SK-N-SH (cell line): ENCODE measurements at regions not wholly inside any gene's neighbourhood (a gene's known extent, or its start where the extent isn't known, plus 50 kb on each side); places are given as distances from the start of the nearest gene placed in this dataset.

Experiments
- CTCF ChIA-PET: fragments of 300-600, 350-600 bp; formaldehyde crosslinking; extraction: SDS; loops from one replicate; lab custom pipeline; 2021; lab: Yijun Ruan, JAX
- POLR2A ChIA-PET: fragments of 350-600 bp; sonication (Branson Sonifier 250); formaldehyde crosslinking; extraction: SDS; loops from one replicate; lab custom pipeline; 2020; ENCODE audit warnings: antibody characterized with exemption, inconsistent platforms; lab: Yijun Ruan, JAX
- DNase-seq: peaks from one replicate; pipeline ENCODE4 v3.0.0; 2012
- H2AFZ ChIP-seq: fragments of 200-600 bp; sonication (generic); 2 replicates; pipeline ENCODE4 v1.8.1; 2016; ENCODE audit warnings: antibody characterized with exemption, mild to moderate bottlenecking, low read depth
- H3F3A ChIP-seq: fragments of 200-600 bp; sonication (generic); replicated peaks from 2 replicates; pipeline ENCODE3; 2016; ENCODE audit warnings: antibody characterized with exemption, mild to moderate bottlenecking; ENCODE audit not compliant: insufficient read depth
- H3K27ac ChIP-seq, 2 experiments: fragments of 200-500 bp in 1 of 2; fragments of 200-600 bp in 1 of 2; sonication (Bioruptor generic) in 1 of 2; sonication (generic), shearing (Covaris generic) in 1 of 2; 2 replicates each; pipeline versions ENCODE4 v1.5.1 to v1.6.1; 2014 to 2016; ENCODE audit warnings: low read depth in 2 of 2, inconsistent platforms in 1 of 2, low read length in 1 of 2, mild to moderate bottlenecking in 1 of 2, mixed read lengths in 1 of 2
- H3K27me3 ChIP-seq: fragments of 200-600 bp; sonication (generic), shearing (Covaris generic); 2 replicates; pipeline ENCODE4 v1.6.1; 2016; ENCODE audit warnings: mixed run types; ENCODE audit not compliant: insufficient read depth
- H3K36me3 ChIP-seq, 2 experiments: fragments of 200-500 bp in 1 of 2; fragments of 200-600 bp in 1 of 2; sonication (Bioruptor generic) in 1 of 2; sonication (generic) in 1 of 2; replicated peaks in 1 of 2; 2 replicates each; pipeline versions ENCODE3 to v1.5.1; 2014 to 2016; ENCODE audit warnings: low read length in 1 of 2, mild to moderate bottlenecking in 1 of 2; ENCODE audit not compliant: insufficient read depth in 2 of 2, control insufficient read depth in 1 of 2
- H3K4me1 ChIP-seq, 2 experiments: fragments of 200-500 bp in 1 of 2; fragments of 200-600 bp in 1 of 2; sonication (Bioruptor generic) in 1 of 2; sonication (generic), shearing (Covaris generic) in 1 of 2; 2 replicates each; pipeline versions ENCODE4 v1.5.1 to v1.6.1; 2014 to 2016; ENCODE audit warnings: low read depth in 1 of 2, low read length in 1 of 2, mixed run types in 1 of 2; ENCODE audit not compliant: insufficient read depth in 2 of 2, control insufficient read depth in 1 of 2
- H3K4me2 ChIP-seq: fragments of 200-600 bp; sonication (generic), shearing (Covaris generic); 2 replicates; pipeline ENCODE4 v1.6.1; 2017; ENCODE audit warnings: mixed run types
- H3K4me3 ChIP-seq, 2 experiments: fragments of 200-500 bp in 1 of 2; fragments of 200-600 bp in 1 of 2; sonication (Bioruptor generic) in 1 of 2; sonication (generic), shearing (Covaris generic) in 1 of 2; 2 replicates each; pipeline versions ENCODE4 v1.5.1 to v1.8.1; 2014 to 2016; ENCODE audit warnings: low read depth in 2 of 2, inconsistent platforms in 1 of 2, low read length in 1 of 2, mild to moderate bottlenecking in 1 of 2, mixed read lengths in 1 of 2, moderate library complexity in 1 of 2
- H3K79me2 ChIP-seq: fragments of 200-600 bp; sonication (generic); 2 replicates; pipeline ENCODE4 v1.8.1; 2017; ENCODE audit warnings: mild to moderate bottlenecking; ENCODE audit not compliant: insufficient read depth
- H3K9ac ChIP-seq: fragments of 200-600 bp; sonication (generic); 2 replicates; pipeline ENCODE4 v1.6.1; 2017; ENCODE audit warnings: mixed run types
- H3K9me2 ChIP-seq: fragments of 200-600 bp; sonication (generic); 2 replicates; pipeline ENCODE4 v1.6.1; 2017; ENCODE audit warnings: mixed run types
- H3K9me3 ChIP-seq: fragments of 200-600 bp; sonication (generic); 2 replicates; pipeline ENCODE4 v1.6.1; 2017; ENCODE audit warnings: mixed run types, mild to moderate bottlenecking, moderate library complexity
- H4K20me1 ChIP-seq: fragments of 200-600 bp; sonication (generic); 2 replicates; pipeline ENCODE4 v1.6.1; 2017; ENCODE audit warnings: mild to moderate bottlenecking, mixed run types; ENCODE audit not compliant: insufficient read depth
- CTCF ChIP-seq: fragments of 200-600 bp; sonication (generic); IDR thresholded peaks from 2 replicates; pipeline ENCODE4 v1.6.1; 2017; ENCODE audit warnings: antibody characterized with exemption, mild to moderate bottlenecking, moderate library complexity
- EZH2phosphoT487 ChIP-seq: fragments of 200-600 bp; sonication (generic); IDR thresholded peaks from 2 replicates; pipeline ENCODE4 v1.6.1; 2017; ENCODE audit warnings: low read depth, mixed run types, mild to moderate bottlenecking, antibody characterized with exemption, moderate library complexity, borderline replicate concordance
- FOXM1 ChIP-seq: IDR thresholded peaks from 2 replicates; pipeline ENCODE4 v1.4.0; 2012; ENCODE audit warnings: low read depth, mild to moderate bottlenecking
- GATA2 ChIP-seq: sonication (generic); formaldehyde crosslinking; IDR thresholded peaks from 2 replicates; pipeline ENCODE4 v1.5.0; 2020; ENCODE audit warnings: mild to moderate bottlenecking, missing genetic modification reagents
- JUND ChIP-seq: IDR thresholded peaks from 2 replicates; pipeline ENCODE4 v1.4.0; 2012
- NRF1 ChIP-seq: IDR thresholded peaks from 2 replicates; pipeline ENCODE4 v1.6.1; 2012; ENCODE audit warnings: low read depth, mild to moderate bottlenecking, low read length
- PBX3 ChIP-seq: IDR thresholded peaks from 2 replicates; pipeline ENCODE4; 2012
- POLR2AphosphoS5 ChIP-seq: IDR thresholded peaks from 2 replicates; pipeline ENCODE4 v1.6.1; 2012; ENCODE audit warnings: low read depth, low read length
- RFX5 ChIP-seq: IDR thresholded peaks from 2 replicates; pipeline ENCODE4 v1.6.1; 2012; ENCODE audit warnings: mild to moderate bottlenecking, improper control_type of control experiment, low read length
- RXRA ChIP-seq: IDR thresholded peaks from 2 replicates; pipeline ENCODE4 v1.4.0; 2012; ENCODE audit warnings: low read depth, mild to moderate bottlenecking, borderline replicate concordance
- TAF1 ChIP-seq: IDR thresholded peaks from 2 replicates; pipeline ENCODE4 v1.6.1; 2012; ENCODE audit warnings: low read depth, mild to moderate bottlenecking, low read length, moderate library complexity, borderline replicate concordance
- TEAD4 ChIP-seq: IDR thresholded peaks from 2 replicates; pipeline ENCODE4 v1.4.0; 2012; ENCODE audit warnings: mild to moderate bottlenecking, borderline replicate concordance; ENCODE audit not compliant: insufficient read depth
- USF1 ChIP-seq: IDR thresholded peaks from 2 replicates; pipeline ENCODE4 v1.4.0; 2012; ENCODE audit warnings: low read depth, borderline replicate concordance
- ZBTB33 ChIP-seq: IDR thresholded peaks from 2 replicates; pipeline ENCODE4 v1.4.0; 2012; ENCODE audit warnings: low read depth, borderline replicate concordance
- WGBS: methylation state at CpG from one replicate; pipeline ENCODE4 v1.1.6; 2017; ENCODE audit warnings: low lambda C conversion rate; 5-methylcytosine and 5-hydroxymethylcytosine counted together

GRCh38 chr6:37552267-37552666 is 52.6 kb upstream of the CCDC167 start (continued):
- no peak for TF ChIP-seq GATA2 (CRISPR knock-in tag)

- WGBS = 92% methylated on average over 10 of the region's 10 CpGs
- no peak overlapping the region for H3K27ac ChIP-seq
- H3K36me3 ChIP-seq = no peaks in the 10 kb centered on the region
- peaks cover 3% of the 10 kb centered on the region for H3F3A ChIP-seq
- CTCF ChIA-PET = interaction anchor here (0.7 to 1.5 kb wide), 3 partner anchors 12 to 26 kb away, joined by 3 to 4 read pairs (median 4); no protein-coding TSS in a partner anchor
- H3K79me2 ChIP-seq = no peaks in the 10 kb centered on the region
- H3K9me3 ChIP-seq = no peaks in the 10 kb centered on the region
- no peak overlapping the region for H3K4me3 ChIP-seq
- no peak for DNase-seq
- TF ChIP-seq CTCF (no peak), POLR2AphosphoS5 (no peak), NRF1 (no peak), PBX3 (no peak), TAF1 (no peak), EZH2phosphoT487 (no peak), RXRA (no peak), JUND (no peak), ZBTB33 (no peak), RFX5 (no peak), TEAD4 (no peak), FOXM1 (no peak), GATA2 (CRISPR knock-in tag) (no peak), USF1 (no peak)
- no peaks in the 10 kb centered on the region for H3K27me3 ChIP-seq
- no peaks in the 10 kb centered on the region for H3K9me2 ChIP-seq
- H3K9ac ChIP-seq = no peak overlapping the region
- H2AFZ ChIP-seq = no peak overlapping the region
- peaks cover 11 to 26% of the 10 kb centered on the region in 2 experiments for H3K4me1 ChIP-seq
- no peaks in the 10 kb centered on the region for H4K20me1 ChIP-seq
- H3K4me2 ChIP-seq = no peak overlapping the region
- POLR2A ChIA-PET = no interaction called here
Measured at GRCh38 chr6:37551867-37552266, 52.2 kb upstream of the CCDC167 start.
